ENCODE measurements at regions not wholly inside any gene's neighbourhood (a gene's known extent, or its start where the extent isn't known, plus 50 kb on each side); places are given as distances from the start of the nearest gene placed in this dataset.
"Not testable (repeated sequence)": the region's sequence is repeated elsewhere in the genome, so short reads cannot be mapped to it uniquely, and the experiment has no call there.

- no peak overlapping the region for H3K4me3 ChIP-seq (ENCODE audit: low read length)
- no peaks in the 10 kb centered on the region for H3K27me3 ChIP-seq (ENCODE audit: control insufficient read depth, insufficient read depth, low read length)
- no peak for DNase-seq
- H3K4me1 ChIP-seq (ENCODE audit: control insufficient read depth, insufficient read depth, low read length): no peaks in the 10 kb centered on the region
- H3K27ac ChIP-seq (ENCODE audit: low read length): no peak overlapping the region
- H3K36me3 ChIP-seq (ENCODE audit: control insufficient read depth, insufficient read depth, low read length): no peaks in the 10 kb centered on the region
- no peaks in the 10 kb centered on the region for H3K9me3 ChIP-seq (replicated peaks; ENCODE audit: control insufficient read depth, low read depth, low read length)
- no CpG with 5 or more reads among the region's 1 CpG for WGBS (ENCODE audit: insufficient coverage)
Observed at GRCh38 chr12:75943730-75944096, 87.9 kb downstream of the PHLDA1 start.

- 87% methylated on average over 6 of the region's 31 CpGs for WGBS (ENCODE audit: insufficient coverage)
- DNase-seq; H3K27ac ChIP-seq (ENCODE audit: low read length); H3K27me3 ChIP-seq (ENCODE audit: control insufficient read depth, insufficient read depth, low read length); H3K4me3 ChIP-seq (ENCODE audit: low read length); H3K36me3 ChIP-seq (ENCODE audit: control insufficient read depth, insufficient read depth, low read length); H3K9me3 ChIP-seq (replicated peaks; ENCODE audit: control insufficient read depth, low read depth, low read length); H3K4me1 ChIP-seq (ENCODE audit: control insufficient read depth, insufficient read depth, low read length): not testable (repeated sequence)
Observed at GRCh38 chr12:75941661-75942060, 89.9 kb downstream of the PHLDA1 start.

GRCh38 chr12:75939016-75939642, 92.4 kb downstream of the PHLDA1 start:
- H3K4me1 ChIP-seq (ENCODE audit: control insufficient read depth, insufficient read depth, low read length): no peaks in the 10 kb centered on the region
- H3K27ac ChIP-seq (ENCODE audit: low read length): no peak overlapping the region
- 85% methylated on average over 5 of the region's 5 CpGs for WGBS (ENCODE audit: insufficient coverage)
- no peaks in the 10 kb centered on the region for H3K36me3 ChIP-seq (ENCODE audit: control insufficient read depth, insufficient read depth, low read length)
- no peak for DNase-seq
- H3K27me3 ChIP-seq (ENCODE audit: control insufficient read depth, insufficient read depth, low read length): no peaks in the 10 kb centered on the region
- no peak overlapping the region for H3K4me3 ChIP-seq (ENCODE audit: low read length)
- H3K9me3 ChIP-seq (replicated peaks; ENCODE audit: control insufficient read depth, low read depth, low read length): no peaks in the 10 kb centered on the region

- H3K4me3 ChIP-seq (ENCODE audit: low read length): no peak overlapping the region
- no CpG with 5 or more reads among the region's 2 CpGs for WGBS (ENCODE audit: insufficient coverage)
- DNase-seq: no peak
- no peaks in the 10 kb centered on the region for H3K27me3 ChIP-seq (ENCODE audit: control insufficient read depth, insufficient read depth, low read length)
- no peaks in the 10 kb centered on the region for H3K36me3 ChIP-seq (ENCODE audit: control insufficient read depth, insufficient read depth, low read length)
- H3K9me3 ChIP-seq (replicated peaks; ENCODE audit: control insufficient read depth, low read depth, low read length): no peaks in the 10 kb centered on the region
- no peaks in the 10 kb centered on the region for H3K4me1 ChIP-seq (ENCODE audit: control insufficient read depth, insufficient read depth, low read length)
- no peak overlapping the region for H3K27ac ChIP-seq (ENCODE audit: low read length)
Observed at GRCh38 chr12:75938189-75938588, 93.4 kb downstream of the PHLDA1 start.

- WGBS (ENCODE audit: insufficient coverage): 85% methylated on average over 1 of the region's 1 CpG
- Histone ChIP-seq H3K4me3 (ENCODE audit: low read length) (no peak overlapping the region), H3K36me3 (ENCODE audit: control insufficient read depth, insufficient read depth, low read length) (no peaks in the 10 kb centered on the region), H3K27me3 (ENCODE audit: control insufficient read depth, insufficient read depth, low read length) (no peaks in the 10 kb centered on the region), H3K9me3 (replicated peaks; ENCODE audit: control insufficient read depth, low read depth, low read length) (no peaks in the 10 kb centered on the region), H3K27ac (ENCODE audit: low read length) (no peak overlapping the region), H3K4me1 (ENCODE audit: control insufficient read depth, insufficient read depth, low read length) (no peaks in the 10 kb centered on the region)
- no peak for DNase-seq
Observed at GRCh38 chr12:75937486-75937885, 94.1 kb downstream of the PHLDA1 start.

GRCh38 chr12:75936515-75937440, 94.8 kb downstream of the PHLDA1 start:
- Histone ChIP-seq H3K27ac (ENCODE audit: low read length) (no peak overlapping the region), H3K4me3 (ENCODE audit: low read length) (no peak overlapping the region), H3K9me3 (replicated peaks; ENCODE audit: control insufficient read depth, low read depth, low read length) (no peaks in the 10 kb centered on the region), H3K4me1 (ENCODE audit: control insufficient read depth, insufficient read depth, low read length) (no peaks in the 10 kb centered on the region), H3K36me3 (ENCODE audit: control insufficient read depth, insufficient read depth, low read length) (no peaks in the 10 kb centered on the region), H3K27me3 (ENCODE audit: control insufficient read depth, insufficient read depth, low read length) (no peaks in the 10 kb centered on the region)
- 80% methylated on average over 3 of the region's 5 CpGs for WGBS (ENCODE audit: insufficient coverage)
- DNase-seq: no peak

GRCh38 chr12:75935539-75936242, 95.9 kb downstream of the PHLDA1 start:
- Histone ChIP-seq H3K4me1 (ENCODE audit: control insufficient read depth, insufficient read depth, low read length) (no peaks in the 10 kb centered on the region), H3K9me3 (replicated peaks; ENCODE audit: control insufficient read depth, low read depth, low read length) (no peaks in the 10 kb centered on the region), H3K4me3 (ENCODE audit: low read length) (no peak overlapping the region), H3K36me3 (ENCODE audit: control insufficient read depth, insufficient read depth, low read length) (no peaks in the 10 kb centered on the region), H3K27ac (ENCODE audit: low read length) (no peak overlapping the region), H3K27me3 (ENCODE audit: control insufficient read depth, insufficient read depth, low read length) (no peaks in the 10 kb centered on the region)
- 100% methylated on average over 1 of the region's 3 CpGs for WGBS (ENCODE audit: insufficient coverage)
- DNase-seq: no peak

- Histone ChIP-seq H3K4me1 (ENCODE audit: control insufficient read depth, insufficient read depth, low read length) (no peaks in the 10 kb centered on the region), H3K27ac (ENCODE audit: low read length) (no peak overlapping the region), H3K4me3 (ENCODE audit: low read length) (no peak overlapping the region), H3K9me3 (replicated peaks; ENCODE audit: control insufficient read depth, low read depth, low read length) (no peaks in the 10 kb centered on the region), H3K36me3 (ENCODE audit: control insufficient read depth, insufficient read depth, low read length) (no peaks in the 10 kb centered on the region), H3K27me3 (ENCODE audit: control insufficient read depth, insufficient read depth, low read length) (no peaks in the 10 kb centered on the region)
- peak; percentile 59 for DNase-seq
- WGBS (ENCODE audit: insufficient coverage): no CpG with 5 or more reads among the region's 4 CpGs
Observed at GRCh38 chr12:75933101-75933500, 98.5 kb downstream of the PHLDA1 start.

GRCh38 chr12:75932241-75932640, 99.3 kb downstream of the PHLDA1 start:
- H3K4me3 ChIP-seq (ENCODE audit: low read length): no peak overlapping the region
- H3K27ac ChIP-seq (ENCODE audit: low read length): no peak overlapping the region
- WGBS (ENCODE audit: insufficient coverage): 81% methylated on average over 1 of the region's 1 CpG
- no peak for DNase-seq
- no peaks in the 10 kb centered on the region for H3K4me1 ChIP-seq (ENCODE audit: control insufficient read depth, insufficient read depth, low read length)
- no peaks in the 10 kb centered on the region for H3K36me3 ChIP-seq (ENCODE audit: control insufficient read depth, insufficient read depth, low read length)
- no peaks in the 10 kb centered on the region for H3K27me3 ChIP-seq (ENCODE audit: control insufficient read depth, insufficient read depth, low read length)
- H3K9me3 ChIP-seq (replicated peaks; ENCODE audit: control insufficient read depth, low read depth, low read length): no peaks in the 10 kb centered on the region

GRCh38 chr12:75923964-75924666, 107.5 kb downstream of the PHLDA1 start:
- no CpG with 5 or more reads among the region's 3 CpGs for whole genome bisulfite sequencing (ENCODE audit: insufficient coverage)
- no peaks in the 10 kb centered on the region for H3K36me3 ChIP-seq (ENCODE audit: control insufficient read depth, insufficient read depth, low read length)

More at GRCh38 chr12:75923964-75924666, 107.5 kb downstream of the PHLDA1 start:
- H3K4me1 ChIP-seq (ENCODE audit: control insufficient read depth, insufficient read depth, low read length): no peaks in the 10 kb centered on the region
- no peaks in the 10 kb centered on the region for H3K27me3 ChIP-seq (ENCODE audit: control insufficient read depth, insufficient read depth, low read length)
- peaks cover 14% of the 10 kb centered on the region for H3K9me3 ChIP-seq (replicated peaks; ENCODE audit: control insufficient read depth, low read depth, low read length)
- no peak overlapping the region for H3K27ac ChIP-seq (ENCODE audit: low read length)
- no peak overlapping the region for H3K4me3 ChIP-seq (ENCODE audit: low read length)
- DNase-seq: no peak
